ENCODE measurements at regions not wholly inside any gene's neighbourhood (a gene's known extent, or its start where the extent isn't known, plus 50 kb on each side); places are given as distances from the start of the nearest gene placed in this dataset.

- H3K4me2 ChIP-seq (replicated peaks; ENCODE audit: low read depth, low read length, poor library complexity, severe bottlenecking), result peak overlapping the region; percentile 13
- ChIA-PET CTCF (interaction anchor here (1.0 to 1.8 kb wide), 5 partner anchors 8 to 112 kb away, joined by 3 to 9 read pairs (median 3); no protein-coding TSS in a partner anchor), POLR2A (no interaction called here)
- DNase-seq, result no peak
- peaks cover 52% of the 10 kb centered on the region for H4K20me1 ChIP-seq (ENCODE audit: control insufficient read depth, insufficient read depth, low read length, poor library complexity, severe bottlenecking)
- H3K9ac ChIP-seq (ENCODE audit: low read length), result no peak overlapping the region
- peaks cover 97% of the 10 kb centered on the region for H3K79me2 ChIP-seq (ENCODE audit: control insufficient read depth, insufficient read depth, low read length)
- H3K27ac ChIP-seq (ENCODE audit: low read length in 2 of 2), result peak overlapping the region; percentile 56 to 86
- H2AFZ ChIP-seq (ENCODE audit: insufficient read depth, low read depth, low read length, poor library complexity, severe bottlenecking), result no peak overlapping the region
- no peak for TF ChIP-seq EZH2 (IDR thresholded peaks at IDR 0.05; ENCODE audit: borderline replicate concordance, insufficient read depth, low read depth, low read length, poor library complexity, severe bottlenecking)
- H3K4me1 Mint-ChIP-seq, result peaks cover 82% of the 10 kb centered on the region
- no peak overlapping the region for H3K4me3 ChIP-seq (ENCODE audit: control extremely low read depth in 1 of 5, extremely low read depth in 1 of 5, insufficient read depth in 1 of 5, low read depth in 2 of 5, low read length in 4 of 5)
- ATAC-seq (ENCODE audit: low read depth), result no peak
- H3K4me1 ChIP-seq (ENCODE audit: control insufficient read depth in 2 of 2, insufficient read depth in 2 of 2, low read length in 2 of 2), result peaks cover 64 to 67% of the 10 kb centered on the region in 2 donors
- intact Hi-C loops (cut with micrococcal nuclease), result loop anchor here (5.0 kb wide), 1 partner anchor 47 kb away; no protein-coding TSS in a partner anchor
- H3K27me3 ChIP-seq (replicated peaks in 1 of 4; ENCODE audit: control extremely low read depth in 1 of 4, control insufficient read depth in 3 of 4, insufficient read depth in 4 of 4, low read length in 3 of 4), result no peaks in the 10 kb centered on the region
- H3K9me3 ChIP-seq (ENCODE audit: control extremely low read depth in 1 of 3, control insufficient read depth in 2 of 3, insufficient read depth in 1 of 3, low read length in 2 of 3), result no peaks in the 10 kb centered on the region
- no peaks in the 10 kb centered on the region for H3K9me3 Mint-ChIP-seq (ENCODE audit: insufficient read depth)
- H3K4me3 Mint-ChIP-seq, result peak overlapping the region; percentile 37
- H3K36me3 ChIP-seq (replicated peaks in 1 of 2; ENCODE audit: control extremely low read depth in 1 of 2, control insufficient read depth in 1 of 2, extremely low read depth in 1 of 2, insufficient read depth in 2 of 2, low read length in 1 of 2), result no peaks in the 10 kb centered on the region
- 52% methylated on average over 2 of the region's 5 CpGs for whole genome bisulfite sequencing (ENCODE audit: insufficient coverage)
- peak overlapping the region; percentile 82 for H3K27ac Mint-ChIP-seq
- H3K27me3 Mint-ChIP-seq, result no peaks in the 10 kb centered on the region
These were observed 275.1 kb upstream of the KLF14 start for GRCh38 chr7:131008840-131009711.

GRCh38 chr7:131010029-131010716, 276.2 kb upstream of the KLF14 start:
- Histone ChIP-seq H3K4me2 (replicated peaks; ENCODE audit: low read depth, low read length, poor library complexity, severe bottlenecking) (peak overlapping the region; percentile 37), H3K9me3 (ENCODE audit: control extremely low read depth in 1 of 3, control insufficient read depth in 2 of 3, insufficient read depth in 1 of 3, low read length in 2 of 3) (no peaks in the 10 kb centered on the region), H3K4me3 (ENCODE audit: control extremely low read depth in 1 of 5, extremely low read depth in 1 of 5, insufficient read depth in 1 of 5, low read depth in 2 of 5, low read length in 4 of 5) (no peak overlapping the region), H3K36me3 (replicated peaks in 1 of 2; ENCODE audit: control extremely low read depth in 1 of 2, control insufficient read depth in 1 of 2, extremely low read depth in 1 of 2, insufficient read depth in 2 of 2, low read length in 1 of 2) (peaks cover 0 to 10% of the 10 kb centered on the region in 2 experiments), H3K27ac (ENCODE audit: low read length in 2 of 2) (peak overlapping the region in 1 of 2 donors; percentile 86), H2AFZ (ENCODE audit: insufficient read depth, low read depth, low read length, poor library complexity, severe bottlenecking) (no peak overlapping the region), H3K27me3 (replicated peaks in 1 of 4; ENCODE audit: control extremely low read depth in 1 of 4, control insufficient read depth in 3 of 4, insufficient read depth in 4 of 4, low read length in 3 of 4) (no peaks in the 10 kb centered on the region), H3K4me1 (ENCODE audit: control insufficient read depth in 2 of 2, insufficient read depth in 2 of 2, low read length in 2 of 2) (peaks cover 55 to 57% of the 10 kb centered on the region in 2 donors), H4K20me1 (ENCODE audit: control insufficient read depth, insufficient read depth, low read length, poor library complexity, severe bottlenecking) (peaks cover 51% of the 10 kb centered on the region), H3K9ac (ENCODE audit: low read length) (no peak overlapping the region), H3K79me2 (ENCODE audit: control insufficient read depth, insufficient read depth, low read length) (peaks cover 97% of the 10 kb centered on the region)
- no peak for DNase-seq
- Mint-ChIP-seq H3K9me3 (ENCODE audit: insufficient read depth) (no peaks in the 10 kb centered on the region), H3K4me3 (peak overlapping the region; percentile 29), H3K27ac (peak overlapping the region; percentile 76), H3K27me3 (no peaks in the 10 kb centered on the region), H3K4me1 (peaks cover 81% of the 10 kb centered on the region)
- TF ChIP-seq EZH2 (IDR thresholded peaks at IDR 0.05; ENCODE audit: borderline replicate concordance, insufficient read depth, low read depth, low read length, poor library complexity, severe bottlenecking) (no peak), CTCF (IDR thresholded peaks at IDR 0.05) (no peak)
- ATAC-seq (ENCODE audit: low read depth), result no peak
- ChIA-PET POLR2A (no interaction called here), CTCF (interaction anchor here (1.0 to 1.8 kb wide), 3 partner anchors 28 to 113 kb away, joined by 3 to 9 read pairs (median 3); no protein-coding TSS in a partner anchor)
- 92% methylated on average over 5 of the region's 12 CpGs for WGBS (ENCODE audit: insufficient coverage)
- intact Hi-C loops (cut with micrococcal nuclease), result no loop called here

Measured in B cell (primary cell).